Esophagus mucosa (tissue), 1 donor: ENCODE measurements at regions not wholly inside any gene's neighbourhood (a gene's known extent, or its start where the extent isn't known, plus 50 kb on each side); places are given as distances from the start of the nearest gene placed in this dataset.

Experiments
- ATAC-seq: fragments of 200-7000 bp; cut with Tn5 transposase; one replicate; pipeline ENCODE4 v1.9.1; 2020
- donor health status: DM: yes; HTN: yes; CAD: no.

DNA sequence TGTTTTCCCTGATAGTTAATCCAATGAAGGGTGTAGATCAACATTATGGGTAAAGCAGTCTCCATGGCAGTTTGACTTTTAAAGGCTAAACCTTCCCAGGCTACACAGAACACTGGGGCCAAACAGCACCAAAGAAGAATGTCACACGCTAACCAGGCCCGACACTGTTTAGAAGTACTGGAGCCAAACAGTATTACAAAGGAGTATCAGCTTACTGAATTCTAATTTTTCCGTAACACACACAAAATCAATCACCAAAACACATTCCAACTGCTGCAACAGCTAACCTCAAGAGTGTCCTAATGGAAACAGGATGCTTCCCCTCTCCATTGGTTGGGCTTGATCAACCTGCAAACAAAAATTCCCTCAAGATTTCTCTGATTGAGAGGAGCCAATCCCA, 783.5 kb downstream of the PCDH18 start:
- no peak for ATAC-seq

DNA sequence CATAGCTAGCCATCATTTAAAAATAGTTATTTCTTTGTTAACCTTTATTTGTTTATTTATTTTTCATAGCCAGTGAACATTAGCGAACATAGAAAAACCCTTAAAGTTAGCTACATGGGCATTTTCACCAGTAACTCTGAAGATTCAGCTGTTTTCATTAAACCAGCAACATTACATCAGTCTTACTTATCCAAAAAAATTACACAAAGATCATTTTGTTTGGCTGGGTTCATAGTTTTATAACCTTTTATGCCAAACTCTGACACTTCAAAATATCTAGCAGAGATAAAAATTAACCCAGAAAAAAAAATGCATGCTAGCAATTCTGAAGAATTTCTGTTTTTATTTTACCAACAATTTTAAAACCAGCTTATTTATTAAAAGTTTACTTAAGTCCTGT, 784.1 kb downstream of the PCDH18 start:
- ATAC-seq: no peak

DNA sequence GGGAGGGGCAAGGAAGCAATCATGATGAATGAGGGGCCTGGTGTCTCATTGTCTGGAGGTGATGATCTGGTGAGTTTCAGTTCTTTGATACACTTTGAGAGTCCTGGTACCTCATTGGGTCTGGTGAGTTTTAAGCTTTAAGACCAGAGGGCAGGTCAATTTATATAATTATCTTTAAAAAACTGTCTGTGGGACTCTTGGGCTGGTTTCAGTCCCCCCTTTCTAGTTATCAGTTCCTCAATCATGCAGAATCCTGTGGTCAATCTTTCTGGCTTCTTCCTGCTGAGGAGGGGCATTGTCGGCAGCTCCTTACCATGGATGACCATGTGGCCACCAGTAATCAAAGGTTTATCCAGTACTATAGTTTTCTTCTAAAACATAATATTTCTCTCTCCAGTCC, 789.1 kb downstream of the PCDH18 start:
- ATAC-seq: no peak

DNA sequence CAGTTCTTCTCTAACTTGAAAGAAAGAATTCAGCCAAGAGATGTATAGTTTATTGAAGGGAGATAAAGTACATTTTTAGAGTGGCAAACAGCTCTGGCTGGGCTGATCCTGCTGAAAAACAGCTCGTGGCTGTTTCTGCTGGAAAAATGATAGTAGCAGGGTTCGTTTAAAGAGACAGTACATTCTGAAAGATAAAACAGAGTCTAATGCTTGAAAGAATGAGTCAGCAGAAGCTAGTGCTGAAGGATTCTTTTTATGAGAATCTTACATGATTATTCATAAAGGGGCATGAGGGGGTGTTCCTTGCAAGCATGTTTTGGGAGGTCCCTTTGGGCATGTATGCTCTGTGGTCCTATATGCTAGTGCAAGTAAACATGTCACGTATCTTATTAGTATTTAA, 790.0 kb downstream of the PCDH18 start:
- no peak for ATAC-seq

DNA sequence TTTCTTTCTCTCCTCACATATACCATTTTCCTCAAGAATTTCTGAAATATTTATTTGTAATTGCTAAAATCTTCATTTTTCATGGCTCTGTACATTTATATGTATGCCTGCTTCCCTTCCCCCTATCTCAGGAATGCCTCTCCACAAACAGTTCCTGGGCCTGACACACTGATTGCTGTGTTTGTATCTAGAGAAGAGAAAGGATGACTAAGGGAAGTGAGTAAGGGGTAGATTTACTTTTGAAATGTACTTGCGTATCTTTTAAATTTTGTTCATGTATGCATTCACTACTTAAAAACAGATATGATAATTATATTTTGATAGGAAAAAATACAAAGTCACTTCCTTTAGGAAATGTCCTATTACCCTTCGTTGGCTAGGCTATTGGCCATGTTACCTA, 790.8 kb downstream of the PCDH18 start:
- ATAC-seq: no peak

DNA sequence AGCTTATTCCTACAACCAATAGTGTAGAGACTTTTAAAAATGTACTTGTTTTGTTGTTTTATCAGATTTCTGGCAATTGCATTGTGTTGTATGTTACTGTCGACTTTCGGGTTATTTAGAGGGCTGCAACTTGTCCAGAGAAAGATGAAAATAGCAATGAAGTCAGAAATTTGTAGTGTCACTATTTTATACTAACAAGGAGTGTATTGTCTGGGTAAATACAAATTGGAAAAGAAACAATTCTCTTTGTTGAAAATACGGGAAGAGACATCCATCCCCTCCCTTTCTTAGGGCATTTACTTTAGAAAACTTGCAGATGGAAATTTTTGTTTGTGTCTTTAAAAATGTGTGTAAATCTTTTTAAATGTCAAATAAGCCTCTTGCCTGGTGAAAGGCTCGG, 792.0 kb downstream of the PCDH18 start:
- no peak for ATAC-seq

DNA sequence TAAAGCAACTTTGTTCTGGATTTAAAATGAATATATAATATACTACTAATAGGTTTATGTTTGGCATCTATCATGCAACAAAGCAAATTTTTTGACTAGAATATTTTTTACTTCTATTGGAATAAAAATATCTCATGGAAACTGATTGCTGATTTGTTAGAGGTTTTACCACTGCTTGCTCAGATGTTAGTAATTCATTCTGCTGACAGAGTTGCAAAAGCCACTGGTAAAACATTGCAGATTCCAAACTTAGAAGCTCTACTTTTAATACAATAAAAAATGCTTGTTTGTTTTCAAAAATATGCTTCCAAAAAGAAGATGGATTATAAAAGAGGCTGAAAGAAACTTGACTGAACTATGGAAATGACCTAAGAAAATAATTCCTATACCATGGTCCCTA, 795.2 kb downstream of the PCDH18 start:
- ATAC-seq: no peak

DNA sequence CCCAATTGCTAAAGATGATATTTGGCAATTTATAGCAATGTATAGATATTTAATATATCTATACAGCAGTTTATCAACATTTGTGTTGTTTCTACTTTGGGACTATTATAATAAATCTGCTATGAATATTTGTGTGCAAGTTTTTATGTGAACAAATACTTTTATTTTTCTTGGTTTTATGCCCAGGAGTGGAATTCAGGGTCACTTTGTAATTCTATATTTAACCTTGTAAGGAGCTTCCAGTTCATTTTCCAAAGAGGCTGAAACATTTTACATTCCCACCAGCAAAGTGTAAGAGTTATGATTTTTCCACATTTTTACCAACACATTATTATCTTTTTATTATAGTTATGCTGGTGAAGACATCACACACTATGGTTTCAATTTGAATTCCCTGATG, 801.3 kb downstream of the PCDH18 start:
- ATAC-seq: no peak

DNA sequence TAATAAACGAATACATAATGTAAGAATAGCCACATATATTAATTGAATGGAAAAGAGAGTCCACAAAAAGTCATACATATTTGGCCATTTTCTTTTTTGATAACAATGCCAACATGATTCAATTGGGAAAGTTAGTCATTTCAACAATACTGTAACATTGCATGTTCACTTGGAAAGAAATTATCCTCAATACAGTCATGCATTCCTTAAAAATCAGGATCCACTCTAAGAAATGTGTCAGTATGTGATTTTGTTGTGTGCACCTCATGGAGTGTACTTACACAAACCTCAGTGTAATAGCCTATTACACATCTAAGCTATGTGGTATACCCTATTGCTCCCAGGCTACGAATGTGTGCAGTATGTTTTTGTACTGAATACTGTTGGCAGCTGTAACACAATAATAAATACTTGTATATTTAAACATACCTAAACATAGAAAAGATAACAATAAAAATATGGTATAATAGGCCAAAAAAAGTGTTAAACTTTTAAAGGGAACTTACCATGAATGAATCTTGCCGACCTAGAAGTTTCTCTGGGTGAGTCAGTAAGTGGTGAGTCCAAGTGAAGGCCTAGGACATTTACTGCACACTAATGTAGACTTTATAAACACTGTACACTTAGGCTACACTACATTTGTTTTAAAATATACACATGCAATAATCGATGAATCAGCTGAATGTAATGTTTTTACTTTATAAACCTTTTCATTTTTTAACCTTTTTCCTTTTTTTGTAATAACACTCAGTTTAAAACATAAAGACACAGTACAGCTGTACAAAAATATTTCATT, 806.8 kb downstream of the PCDH18 start:
- ATAC-seq: no peak

DNA sequence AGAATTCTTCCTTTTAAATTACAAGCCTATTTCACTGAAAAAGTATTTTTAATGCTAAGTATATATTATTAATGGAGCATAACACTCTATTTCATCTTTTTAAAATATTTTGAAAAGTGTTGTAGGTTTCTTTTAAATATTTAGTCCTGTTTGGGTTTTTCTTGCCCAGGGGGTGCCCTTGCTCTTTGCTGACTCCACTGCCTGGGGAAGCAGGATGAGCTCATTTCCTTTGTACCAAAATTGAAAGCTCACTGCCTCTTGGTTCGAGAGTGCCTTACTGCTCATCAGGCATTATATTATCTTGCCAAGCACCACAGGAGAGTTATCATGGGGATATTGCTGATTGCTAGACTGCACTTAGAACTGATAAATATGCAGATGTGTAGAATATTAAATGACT, 819.2 kb downstream of the PCDH18 start:
- ATAC-seq: no peak

DNA sequence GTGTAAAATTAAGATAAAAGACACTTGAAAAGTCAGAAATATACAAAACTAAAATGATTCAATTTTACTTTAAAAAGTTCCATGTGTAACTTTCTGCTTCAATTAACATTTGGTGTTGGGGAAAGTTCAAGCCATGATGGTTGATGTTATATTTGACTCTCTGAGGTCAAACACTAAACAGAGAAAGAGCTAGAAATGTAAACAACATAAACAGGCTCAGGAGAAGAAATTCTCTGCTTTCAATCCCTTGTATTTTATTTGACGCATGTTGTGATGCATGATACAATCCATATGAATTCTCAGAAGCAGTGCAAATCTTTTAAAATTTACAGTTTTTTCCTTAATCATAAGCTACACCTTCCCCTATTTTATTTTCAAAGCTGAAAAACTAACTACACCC, 822.4 kb downstream of the PCDH18 start:
- no peak for ATAC-seq

DNA sequence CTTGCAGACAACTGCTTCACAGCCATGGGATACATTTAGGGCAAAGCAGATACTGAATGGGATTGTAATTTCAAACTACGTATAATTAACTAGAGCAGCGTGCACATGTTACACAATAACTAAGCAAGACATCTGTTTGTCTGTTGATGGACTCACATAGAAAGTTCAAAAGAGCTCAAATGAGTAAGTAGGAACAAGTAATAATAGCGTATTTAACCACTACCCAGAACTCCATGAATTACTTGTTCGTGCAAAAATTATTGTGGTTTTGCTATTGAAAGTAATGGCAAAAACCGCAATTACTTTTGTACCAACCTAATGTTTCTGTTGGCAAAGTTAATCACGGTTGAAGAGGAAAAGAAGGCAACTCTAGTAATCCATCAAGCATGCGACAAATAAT, 825.4 kb downstream of the PCDH18 start:
- no peak for ATAC-seq

DNA sequence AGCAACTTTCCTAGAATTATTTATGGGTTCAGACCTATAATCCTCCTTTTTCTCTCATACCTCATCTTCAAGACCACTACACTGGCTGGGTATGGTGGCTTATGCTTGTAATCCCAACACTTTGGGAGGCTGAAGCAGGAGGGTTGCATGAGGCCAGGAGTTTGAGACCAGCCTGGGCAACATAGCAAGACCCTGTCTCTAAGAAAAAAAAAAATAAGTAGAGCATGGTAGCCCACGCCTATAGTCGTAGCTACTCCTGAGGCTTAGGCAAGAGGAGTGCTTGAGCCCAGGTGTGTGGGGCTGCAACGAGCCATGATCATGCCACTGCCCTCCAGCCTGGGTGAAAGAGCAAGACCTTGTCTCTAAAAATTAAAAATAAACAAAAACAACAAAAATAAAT, 832.4 kb downstream of the PCDH18 start:
- ATAC-seq: no peak

DNA sequence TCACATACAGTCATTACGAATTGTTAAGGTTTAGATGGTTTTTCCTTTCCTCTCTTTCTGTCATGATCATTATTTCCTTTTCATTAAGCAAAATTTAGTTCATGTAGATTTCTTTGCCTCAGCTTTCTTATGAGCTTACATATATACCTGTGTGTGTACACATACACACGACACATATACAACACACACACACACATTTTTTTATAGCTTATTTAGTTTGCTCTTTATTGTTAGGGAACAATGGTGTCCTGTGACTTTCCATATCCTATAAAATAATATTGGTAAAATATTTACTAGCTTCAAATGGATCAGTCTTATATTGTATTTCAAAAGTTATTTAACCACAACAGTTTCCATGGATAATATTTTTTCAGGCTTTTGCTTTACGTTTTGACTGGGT, 840.7 kb downstream of the PCDH18 start:
- ATAC-seq: no peak

DNA sequence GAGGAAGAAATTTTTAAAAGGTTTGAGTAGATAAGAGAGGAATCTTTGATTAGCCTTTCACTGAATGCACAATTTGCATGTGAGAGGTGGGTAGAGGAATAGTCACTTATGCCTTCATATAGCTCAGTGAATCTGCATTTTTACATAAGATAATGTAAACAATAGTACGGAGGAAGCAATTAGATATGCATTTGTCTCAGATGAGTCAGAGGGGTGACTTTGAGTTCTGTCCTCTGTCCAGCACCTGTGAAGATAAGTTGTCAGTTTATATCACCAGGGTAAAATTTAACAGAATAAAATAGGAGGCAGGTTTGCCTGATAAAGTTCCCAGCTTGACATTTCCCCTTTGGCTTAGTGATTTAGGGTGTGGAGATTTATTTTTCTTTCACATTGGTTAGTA, 841.9 kb downstream of the PCDH18 start:
- ATAC-seq: no peak

DNA sequence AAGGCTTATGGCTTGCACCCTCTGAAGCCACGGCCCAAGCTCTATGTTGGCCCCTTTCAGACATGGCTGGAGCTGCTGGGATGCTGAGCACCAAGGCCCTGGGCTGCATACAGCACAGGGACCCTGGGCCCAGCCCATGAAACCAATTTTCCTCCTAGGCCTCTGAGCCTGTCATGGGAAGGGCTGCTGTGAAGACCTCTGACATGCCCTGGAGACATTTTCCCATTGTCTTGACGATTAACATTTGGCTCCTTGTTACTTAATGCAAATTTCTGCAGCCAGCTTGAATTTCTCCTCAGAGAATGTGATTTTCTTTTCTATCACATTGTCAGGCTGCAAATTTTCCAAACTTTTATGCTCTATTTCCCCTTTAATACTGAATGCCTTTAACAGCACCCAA, 844.7 kb downstream of the PCDH18 start:
- ATAC-seq: no peak

DNA sequence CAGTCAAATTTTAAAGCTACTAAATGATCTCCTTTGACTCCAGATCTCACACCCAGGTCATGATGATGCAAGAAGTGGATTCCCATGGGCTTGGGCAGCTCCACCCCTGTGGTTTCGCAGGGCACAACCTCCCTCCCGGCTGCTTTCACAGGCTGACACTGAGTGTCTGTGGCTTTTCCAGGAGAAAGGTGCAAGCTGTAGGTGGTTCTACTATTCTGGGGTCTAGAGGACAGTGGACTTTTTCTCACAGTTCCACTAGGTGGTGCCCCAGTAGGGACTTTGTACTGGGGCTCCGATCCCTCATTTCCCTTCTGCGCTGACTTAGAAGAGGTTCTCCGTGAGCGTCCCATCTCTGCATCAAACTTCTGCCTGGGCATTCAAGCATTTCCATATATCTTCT, 845.2 kb downstream of the PCDH18 start:
- ATAC-seq: no peak

DNA sequence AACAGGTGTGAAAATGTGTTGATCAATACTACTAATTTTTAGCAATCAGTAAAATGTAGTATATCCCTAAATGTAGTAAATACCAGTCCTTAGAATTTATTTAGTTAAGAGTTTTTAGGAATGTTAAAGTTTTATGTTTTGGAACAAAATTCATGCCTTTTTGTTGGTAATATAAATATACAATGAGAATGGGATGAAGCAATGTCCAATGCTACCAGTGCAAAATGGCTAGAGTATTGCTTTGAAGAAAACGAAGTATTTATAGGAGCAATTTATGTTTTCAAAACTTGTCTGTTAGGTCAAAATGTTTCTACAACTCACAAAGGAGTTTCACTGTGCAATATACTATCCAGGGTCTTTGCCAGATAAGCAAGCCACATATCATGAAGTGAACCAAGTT, 851.5 kb downstream of the PCDH18 start:
- no peak for ATAC-seq

DNA sequence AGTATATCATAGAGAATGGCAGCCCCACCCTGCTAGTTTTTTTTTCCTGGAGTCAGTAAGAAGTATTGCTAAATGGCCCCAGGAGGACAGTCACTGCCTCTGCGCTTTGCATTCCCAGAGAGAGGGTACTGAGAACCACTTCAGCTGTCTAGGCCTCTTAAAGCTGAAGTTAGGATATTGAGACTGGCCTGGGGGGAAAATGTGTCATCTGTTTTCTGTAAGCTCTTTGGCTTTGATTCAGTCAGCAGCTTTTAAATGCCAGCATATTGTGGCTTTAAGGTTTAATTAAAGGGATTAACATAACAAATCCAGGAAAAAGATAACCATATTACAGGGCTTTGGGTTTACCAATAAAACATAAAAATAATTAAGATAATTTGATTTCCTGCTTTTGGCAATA, 852.0 kb downstream of the PCDH18 start:
- no peak for ATAC-seq

DNA sequence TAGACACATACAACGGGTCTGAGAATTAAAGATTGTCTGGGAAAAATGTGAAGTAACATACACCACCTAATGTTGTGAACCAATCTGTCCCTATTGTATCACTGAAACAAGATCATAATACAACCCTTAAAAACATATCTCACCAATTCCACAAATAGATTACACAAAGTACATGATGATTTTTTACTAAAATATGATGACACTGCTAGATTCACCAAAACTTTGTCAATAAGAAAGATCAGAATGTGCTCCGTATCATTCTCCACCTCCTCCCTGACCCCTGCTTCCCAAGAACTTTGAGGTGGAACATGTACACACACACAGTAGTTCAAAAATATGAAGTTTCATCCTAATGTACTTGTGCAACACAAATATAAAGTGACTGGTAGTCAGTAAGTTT, 862.0 kb downstream of the PCDH18 start:
- ATAC-seq: no peak

DNA sequence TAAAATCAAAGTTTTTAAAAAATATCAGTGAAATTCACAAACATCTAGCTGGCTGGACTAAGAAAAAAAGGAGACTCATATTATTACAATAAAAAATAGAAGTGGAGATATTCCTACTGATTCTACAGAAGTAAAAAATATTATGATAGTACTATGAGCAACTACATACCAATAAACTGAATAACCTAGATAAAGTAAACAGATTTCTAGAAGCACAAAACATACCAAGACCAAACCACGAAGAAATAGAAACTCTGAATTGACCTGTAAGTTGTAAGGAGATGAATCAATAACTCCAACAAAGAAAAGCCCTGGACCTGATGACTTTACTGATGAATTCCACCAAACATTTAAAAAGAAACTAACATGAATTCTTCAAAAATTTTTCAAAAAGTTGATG, 867.3 kb downstream of the PCDH18 start:
- no peak for ATAC-seq

DNA sequence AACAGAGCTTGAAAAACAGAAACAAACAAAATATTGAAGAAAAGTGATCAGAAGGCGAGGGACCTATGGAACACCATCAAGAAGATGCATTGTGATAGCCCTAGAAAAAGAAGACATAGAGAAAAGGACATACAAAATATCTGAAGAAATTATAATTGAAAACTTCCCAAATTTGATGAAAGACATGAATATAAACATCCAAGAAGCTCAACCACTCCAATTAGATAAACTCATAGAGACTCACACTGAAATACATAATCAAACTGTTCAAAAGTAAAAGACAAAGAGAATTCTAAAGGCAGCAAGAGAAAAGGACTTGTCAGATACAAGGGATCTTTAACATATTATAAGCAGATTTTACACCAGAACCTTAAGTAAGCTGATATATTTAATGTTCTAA, 869.8 kb downstream of the PCDH18 start:
- ATAC-seq: no peak

DNA sequence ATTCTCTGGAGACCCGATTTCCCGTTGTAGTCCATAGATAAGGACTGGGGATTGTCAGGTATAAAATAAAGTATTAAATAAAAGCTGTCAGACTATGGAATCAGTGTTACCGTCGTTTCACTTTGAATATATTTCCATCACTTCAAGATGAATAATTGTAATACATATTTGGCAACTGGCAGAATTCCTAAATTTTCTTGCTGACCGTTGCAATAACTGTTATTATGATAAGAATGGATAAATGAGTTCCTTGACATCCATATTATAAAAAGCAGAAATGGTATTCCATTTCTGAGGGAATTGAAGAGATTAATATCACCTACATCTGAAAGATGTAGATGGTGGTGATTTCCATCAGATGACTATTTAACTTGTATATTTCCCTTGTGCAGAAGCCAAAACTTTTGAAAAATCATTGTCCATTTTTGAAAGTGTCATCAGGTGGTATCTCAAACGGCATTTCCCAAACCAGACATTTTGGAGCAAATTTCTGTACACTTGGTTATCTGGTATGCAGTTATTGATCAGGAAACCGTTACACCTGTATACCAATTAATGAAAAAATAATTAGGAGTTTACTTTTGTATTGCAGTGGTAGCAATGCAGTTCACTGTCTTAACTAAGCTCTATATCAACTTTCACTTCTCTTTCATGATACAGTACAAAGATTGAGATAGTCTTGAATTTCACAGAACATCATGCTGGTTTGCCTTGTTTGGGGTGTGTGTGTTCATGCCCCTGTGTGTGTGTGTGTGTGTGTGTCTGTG, 878.5 kb downstream of the PCDH18 start:
- no peak for ATAC-seq

DNA sequence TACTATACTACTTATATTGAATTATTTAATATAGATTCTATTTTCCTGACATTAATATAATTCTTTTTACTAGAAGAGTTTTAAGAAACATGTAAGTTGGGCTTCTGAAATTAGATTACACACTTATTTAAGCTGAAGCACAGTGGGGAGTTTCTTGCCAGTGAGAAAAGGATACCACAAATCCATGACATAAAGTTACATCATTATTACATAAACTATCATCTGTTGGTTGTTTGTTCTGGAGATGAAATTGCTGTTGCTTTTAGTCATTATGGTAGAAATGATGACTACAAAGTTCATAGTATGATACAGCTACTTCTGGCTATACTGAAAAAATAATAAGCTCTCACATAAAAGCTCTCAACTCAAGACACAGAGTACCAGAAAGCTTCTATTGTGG, 880.4 kb downstream of the PCDH18 start:
- ATAC-seq: no peak

DNA sequence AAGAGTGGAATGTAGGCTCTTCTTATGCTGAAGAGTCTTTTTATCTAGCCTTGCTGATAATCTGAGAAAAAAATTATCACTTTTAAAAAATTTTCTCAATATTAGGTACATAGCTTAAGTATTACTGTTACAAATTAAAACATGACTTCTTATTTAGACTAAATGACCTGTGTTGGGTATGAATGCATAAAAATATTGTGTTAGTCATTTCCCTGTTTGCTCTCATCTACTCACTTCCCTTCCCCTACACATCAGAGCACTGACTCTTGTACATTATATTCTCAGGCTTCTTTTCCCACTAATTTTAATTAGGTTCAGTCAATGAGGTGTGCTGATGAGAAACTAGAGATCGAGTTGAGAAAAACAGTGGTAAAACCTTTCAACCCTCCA, 881.0 kb downstream of the PCDH18 start:
- ATAC-seq: no peak
